ENCODE measurements at regions not wholly inside any gene's neighbourhood (a gene's known extent, or its start where the extent isn't known, plus 50 kb on each side); places are given as distances from the start of the nearest gene placed in this dataset.
A peak's percentile ranks its signal among the peaks of the same experiment; 100 is the strongest.

- no peak overlapping the region for H3K27ac Mint-ChIP-seq
- peaks cover 3% of the 10 kb centered on the region for H3K27me3 Mint-ChIP-seq (ENCODE audit: low read depth)
- peaks cover 6% of the 10 kb centered on the region for H3K4me1 Mint-ChIP-seq
- no peak overlapping the region for H3K4me3 Mint-ChIP-seq
- no peak for TF ChIP-seq CTCF (IDR thresholded peaks at IDR 0.05; ENCODE audit: unreplicated experiment in 3 of 3)
- H3K36me3 Mint-ChIP-seq (ENCODE audit: low read depth) = no peaks in the 10 kb centered on the region
- H3K9me3 Mint-ChIP-seq = peaks cover 2% of the 10 kb centered on the region
Measured at GRCh38 chr5:37899037-37899436, 59.2 kb upstream of the GDNF start.

- no peaks in the 10 kb centered on the region for H3K9me3 Mint-ChIP-seq
- H3K4me1 Mint-ChIP-seq = peaks cover 24% of the 10 kb centered on the region
- H3K4me3 Mint-ChIP-seq = no peak overlapping the region
- no peak for TF ChIP-seq CTCF (IDR thresholded peaks at IDR 0.05; ENCODE audit: unreplicated experiment in 3 of 3)
- H3K27me3 Mint-ChIP-seq (ENCODE audit: low read depth) = peaks cover 3% of the 10 kb centered on the region
- no peaks in the 10 kb centered on the region for H3K36me3 Mint-ChIP-seq (ENCODE audit: low read depth)
- H3K27ac Mint-ChIP-seq = no peak overlapping the region
Measured at GRCh38 chr5:37896159-37896558, 56.3 kb upstream of the GDNF start.

- no peak for TF ChIP-seq CTCF (IDR thresholded peaks at IDR 0.05; ENCODE audit: unreplicated experiment in 3 of 3)
- Mint-ChIP-seq H3K27me3 (ENCODE audit: low read depth) (peaks cover 15% of the 10 kb centered on the region), H3K4me1 (peaks cover 23% of the 10 kb centered on the region), H3K4me3 (no peak overlapping the region), H3K9me3 (no peaks in the 10 kb centered on the region), H3K27ac (peak overlapping the region in 2 of 3 experiments; percentile 13 to 19), H3K36me3 (ENCODE audit: low read depth) (no peaks in the 10 kb centered on the region)
Measured at GRCh38 chr5:37893434-37894134, 53.7 kb upstream of the GDNF start.

GRCh38 chr5:37892586-37892985 lies 52.7 kb upstream of the GDNF start:
- Mint-ChIP-seq H3K9me3 (no peaks in the 10 kb centered on the region), H3K4me1 (peaks cover 23% of the 10 kb centered on the region), H3K27ac (peak overlapping the region in 2 of 3 experiments; percentile 13 to 19), H3K4me3 (no peak overlapping the region), H3K27me3 (ENCODE audit: low read depth) (peaks cover 15% of the 10 kb centered on the region), H3K36me3 (ENCODE audit: low read depth) (no peaks in the 10 kb centered on the region)
- no peak for TF ChIP-seq CTCF (IDR thresholded peaks at IDR 0.05; ENCODE audit: unreplicated experiment in 3 of 3)

- Mint-ChIP-seq H3K4me3 (no peak overlapping the region), H3K4me1 (peaks cover 23% of the 10 kb centered on the region), H3K27ac (peak overlapping the region in 1 of 3 experiments; percentile 19), H3K9me3 (no peaks in the 10 kb centered on the region), H3K27me3 (ENCODE audit: low read depth) (peaks cover 15% of the 10 kb centered on the region), H3K36me3 (ENCODE audit: low read depth) (no peaks in the 10 kb centered on the region)
- no peak for TF ChIP-seq CTCF (IDR thresholded peaks at IDR 0.05; ENCODE audit: unreplicated experiment in 3 of 3)
Measured at GRCh38 chr5:37891832-37892231, 52.0 kb upstream of the GDNF start.

All from nephron (organoid).